Stimulated activated CD8-positive, alpha-beta memory T cell treated with anti-CD3 and anti-CD28 coated beads, Interleukin-4, amount 100 ng/mL, for 24 hours (primary cell): ENCODE measurements at regions not wholly inside any gene's neighbourhood (a gene's known extent, or its start where the extent isn't known, plus 50 kb on each side); places are given as distances from the start of the nearest gene placed in this dataset.
"Not testable (repeated sequence)": the region's sequence is repeated elsewhere in the genome, so short reads cannot be mapped to it uniquely, and the experiment has no call there.

Experiments used
- DNase-seq: peaks from one replicate; pipeline ENCODE4 v3.0.0-alpha.2; 2020; ENCODE audit warnings: low read depth

DNA sequence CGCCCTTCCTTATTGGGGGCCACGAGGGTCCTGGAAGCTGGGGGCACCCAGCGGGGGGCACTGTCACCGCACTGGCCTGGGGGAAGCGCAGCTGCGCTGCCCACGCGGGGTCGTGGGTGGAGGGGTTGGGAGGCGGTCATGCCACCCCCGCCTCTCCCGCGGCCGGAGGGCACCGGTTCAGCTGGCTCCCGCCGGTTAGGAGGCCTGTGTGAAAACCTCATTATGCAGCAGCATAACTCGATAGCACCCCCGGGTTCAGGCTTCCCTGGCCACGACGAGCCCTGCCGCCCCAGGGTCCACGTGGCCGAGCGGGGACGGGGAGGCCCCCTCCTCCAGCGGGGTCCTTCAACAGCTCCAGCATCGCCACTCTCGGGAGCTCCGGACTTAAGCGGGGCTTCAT, 91.2 kb upstream of the ERCC6L2 start:
- no peak for DNase-seq

DNA sequence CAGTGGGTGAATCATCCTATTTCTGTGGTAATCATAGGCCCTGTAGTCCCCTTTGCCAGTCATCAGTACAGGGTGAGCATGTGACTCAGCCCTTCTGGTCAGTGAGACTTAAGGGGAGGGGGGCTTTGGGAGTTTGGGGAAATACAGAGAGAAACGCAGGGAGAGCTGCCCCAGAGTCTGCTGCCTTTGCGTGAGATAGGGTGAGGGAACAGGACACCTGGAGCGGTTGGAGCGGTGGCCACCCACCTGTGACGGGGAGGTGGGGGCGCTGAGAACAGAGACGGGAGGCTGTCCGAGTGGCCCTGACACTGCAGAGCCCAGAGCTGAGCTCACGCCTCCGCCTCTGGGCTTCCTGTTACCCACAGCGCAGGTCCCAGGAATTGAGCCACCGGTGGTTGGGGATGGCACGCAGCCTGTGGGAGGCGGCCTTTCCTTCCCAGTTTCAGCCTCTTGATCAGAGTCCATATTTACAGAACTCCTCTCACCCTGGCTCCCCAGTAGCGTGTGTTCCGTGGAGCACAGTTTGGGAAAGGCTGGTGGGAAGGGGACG, 92.0 kb upstream of the ERCC6L2 start:
- no peak for DNase-seq

DNA sequence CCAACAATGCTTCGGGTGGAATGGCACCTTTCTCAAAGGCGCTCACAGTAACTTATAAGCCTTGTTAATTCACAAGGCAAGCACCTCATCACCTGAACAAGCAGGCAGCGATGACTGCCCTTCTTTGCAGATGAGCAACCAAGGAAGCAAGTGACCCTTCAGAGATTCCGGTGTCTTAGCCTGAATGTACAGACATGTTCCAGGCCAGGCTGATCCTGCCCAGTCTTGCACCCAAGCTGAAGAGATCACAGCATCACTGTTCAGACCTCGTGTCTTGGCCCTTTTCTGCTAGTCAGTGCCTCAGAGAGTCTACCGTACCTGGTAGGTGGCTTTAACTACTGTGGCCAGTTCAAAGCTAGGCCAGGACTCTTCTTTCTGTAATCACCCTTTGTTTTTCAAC, 94.7 kb upstream of the ERCC6L2 start:
- DNase-seq, result no peak

DNA sequence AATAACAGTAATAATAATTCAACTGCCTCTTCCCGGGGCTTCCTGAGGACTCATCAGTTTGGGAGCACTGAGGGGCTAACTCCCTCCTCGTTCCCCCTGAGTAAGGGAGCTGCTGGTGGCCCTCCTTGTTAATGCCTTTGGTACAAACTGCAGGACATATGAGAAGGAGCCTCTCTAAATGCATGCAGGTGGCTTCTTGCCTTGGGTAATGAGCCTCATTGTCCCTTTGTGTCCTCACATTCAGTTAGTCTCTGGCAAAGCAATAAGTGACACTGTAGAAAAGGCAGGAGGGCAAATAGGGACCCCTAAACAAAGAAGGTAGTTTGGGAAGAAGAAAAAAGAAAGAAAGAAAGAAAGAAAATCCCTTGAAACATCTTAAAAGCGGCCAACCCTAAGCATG, 95.4 kb upstream of the ERCC6L2 start:
- no peak for DNase-seq

DNA sequence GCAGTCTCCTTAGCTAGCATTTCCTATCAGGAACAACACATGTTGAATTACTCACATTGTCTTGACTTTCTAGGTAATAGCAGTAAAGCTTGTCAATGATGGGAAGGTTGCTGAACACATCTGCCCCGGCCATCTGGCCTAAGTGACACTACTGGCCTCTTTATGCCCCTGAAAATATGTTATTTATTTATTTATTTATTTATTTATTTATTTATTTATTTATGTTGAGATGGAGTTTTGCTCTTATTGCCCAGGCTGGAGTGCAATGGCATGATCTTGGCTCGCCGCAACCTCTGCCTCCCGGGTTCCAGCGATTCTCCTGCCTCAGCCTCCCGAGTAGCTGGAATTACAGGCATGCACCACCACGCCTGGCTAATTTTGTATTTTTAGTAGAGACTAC, 95.9 kb upstream of the ERCC6L2 start:
- DNase-seq, result not testable (repeated sequence)

DNA sequence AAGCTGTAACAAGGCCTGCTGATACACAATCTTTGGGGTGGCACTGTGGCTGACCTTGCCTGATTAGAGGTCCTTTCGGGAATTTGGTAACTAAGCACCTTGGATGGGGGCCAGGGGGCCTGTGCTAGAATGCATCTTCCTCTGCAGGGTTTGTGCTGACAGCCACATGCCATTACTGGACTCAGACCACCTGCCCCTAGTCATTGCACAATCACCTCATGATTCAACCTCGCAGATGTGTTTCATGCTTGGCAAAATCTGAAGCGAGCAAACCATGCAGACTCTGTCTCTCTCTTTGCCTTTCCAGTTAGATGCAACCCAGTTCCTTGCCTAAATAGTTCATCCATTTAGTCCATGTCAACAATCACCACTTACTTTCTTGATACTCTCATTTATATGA, 96.5 kb upstream of the ERCC6L2 start:
- no peak for DNase-seq

DNA sequence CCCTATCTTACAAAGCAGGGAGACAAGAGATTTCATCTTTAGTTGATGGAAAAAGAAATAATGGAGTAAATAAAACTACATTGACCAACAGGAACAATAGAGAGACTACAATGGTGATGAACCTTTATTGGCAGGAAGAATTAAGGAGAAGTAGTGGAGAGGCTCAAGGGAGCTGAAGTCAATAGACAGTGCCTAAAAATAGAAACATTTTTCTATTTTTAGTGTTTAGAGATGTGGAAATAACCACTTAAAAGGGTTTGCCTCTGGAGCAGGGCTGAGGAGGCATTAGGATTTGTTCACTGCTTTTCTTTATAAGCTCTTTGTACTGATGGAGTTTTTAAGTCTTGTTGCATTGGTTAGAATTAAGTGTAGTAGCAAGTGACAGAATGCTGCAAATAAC, 98.4 kb upstream of the ERCC6L2 start:
- no peak for DNase-seq

DNA sequence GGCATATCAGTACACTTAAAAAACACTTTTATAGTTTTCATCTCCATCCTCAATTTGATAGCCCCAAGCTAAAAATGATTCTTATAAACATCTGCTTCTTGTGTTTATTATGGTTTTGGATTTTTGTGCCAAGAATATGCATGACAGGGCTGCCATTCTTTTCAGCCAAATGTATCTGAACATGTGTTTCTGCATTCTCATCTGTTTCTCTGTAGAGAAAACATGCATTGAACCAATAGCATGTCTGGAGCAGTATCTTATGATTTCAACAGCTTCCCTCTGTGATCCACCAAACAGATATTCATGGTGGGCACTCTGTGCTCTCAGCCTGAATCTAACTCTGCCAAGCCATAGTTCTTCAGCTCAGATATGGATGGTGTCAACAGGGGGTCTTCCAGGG, 99.3 kb upstream of the ERCC6L2 start:
- no peak for DNase-seq

DNA sequence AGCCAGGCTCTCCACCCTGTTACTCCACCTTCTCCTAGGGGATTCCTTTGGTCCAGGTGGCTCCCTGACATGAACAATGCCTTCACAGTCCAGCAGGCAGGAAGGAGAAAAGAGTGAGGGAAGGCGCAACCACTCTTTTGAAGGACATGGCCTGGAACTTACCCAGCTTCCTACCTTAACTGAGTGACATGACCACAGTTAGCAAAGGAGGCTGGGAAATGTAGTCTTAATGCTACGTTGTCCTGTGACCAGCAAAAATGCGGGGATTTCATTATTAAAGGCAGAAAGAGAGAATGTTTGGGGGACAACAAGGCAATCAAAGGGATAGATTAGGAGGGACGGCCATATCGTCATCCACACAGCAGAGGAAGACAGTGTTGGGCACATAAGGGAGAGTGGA, 100.3 kb upstream of the ERCC6L2 start:
- DNase-seq, result no peak

DNA sequence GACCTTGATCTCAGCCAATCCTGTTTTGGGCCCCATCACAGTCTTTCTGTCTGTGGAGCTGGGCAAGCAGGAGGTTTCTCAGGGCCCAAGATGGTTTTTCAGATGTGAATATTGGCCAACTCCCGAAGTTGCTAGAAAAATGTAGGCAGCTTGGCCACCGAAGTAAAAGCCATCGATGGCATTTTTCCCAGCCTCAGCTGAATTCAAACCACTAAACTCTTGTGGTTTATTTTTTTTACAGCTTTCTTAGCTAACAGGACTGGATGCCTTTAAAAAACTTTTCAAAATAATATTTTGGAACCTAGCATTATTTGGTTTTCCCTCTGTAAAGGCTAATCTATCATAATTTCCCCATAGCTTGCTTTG, 102.5 kb upstream of the ERCC6L2 start:
- no peak for DNase-seq

DNA sequence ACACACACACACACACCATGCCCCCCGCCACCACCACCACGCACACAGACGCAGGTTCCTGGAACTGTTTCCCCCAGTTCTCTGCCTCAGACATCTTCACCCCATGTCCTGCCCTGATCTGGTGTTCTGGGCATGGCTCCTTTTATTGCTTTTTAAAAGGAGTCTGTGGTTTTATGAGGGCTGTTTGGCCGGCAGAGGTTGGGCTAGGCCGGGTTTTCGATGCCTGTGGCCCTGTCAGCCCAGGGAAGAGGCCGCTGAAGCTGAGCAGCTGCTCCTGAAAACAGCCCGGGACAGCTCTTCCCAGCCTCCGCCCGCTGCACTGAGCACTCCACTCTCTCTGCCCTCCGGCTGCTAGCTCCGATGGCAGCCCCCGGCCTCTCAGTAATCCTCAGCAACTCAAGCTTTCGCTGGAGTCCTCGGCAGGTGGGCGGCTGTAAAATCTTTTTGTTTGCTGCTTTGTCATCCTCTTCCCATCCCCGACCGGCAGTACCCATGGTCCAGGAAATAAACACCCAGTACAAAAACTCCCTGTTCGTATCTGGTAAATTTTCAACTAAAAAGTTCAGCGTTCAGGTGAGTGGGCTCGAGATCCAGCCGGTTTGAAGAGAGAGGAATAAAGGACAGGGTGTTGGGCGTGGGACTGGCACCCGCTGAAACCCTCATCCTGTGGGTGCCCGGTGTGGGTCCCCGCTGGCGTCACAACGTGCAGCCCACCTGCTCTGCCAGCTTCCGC, 103.0 kb upstream of the ERCC6L2 start:
- DNase-seq, result no peak

DNA sequence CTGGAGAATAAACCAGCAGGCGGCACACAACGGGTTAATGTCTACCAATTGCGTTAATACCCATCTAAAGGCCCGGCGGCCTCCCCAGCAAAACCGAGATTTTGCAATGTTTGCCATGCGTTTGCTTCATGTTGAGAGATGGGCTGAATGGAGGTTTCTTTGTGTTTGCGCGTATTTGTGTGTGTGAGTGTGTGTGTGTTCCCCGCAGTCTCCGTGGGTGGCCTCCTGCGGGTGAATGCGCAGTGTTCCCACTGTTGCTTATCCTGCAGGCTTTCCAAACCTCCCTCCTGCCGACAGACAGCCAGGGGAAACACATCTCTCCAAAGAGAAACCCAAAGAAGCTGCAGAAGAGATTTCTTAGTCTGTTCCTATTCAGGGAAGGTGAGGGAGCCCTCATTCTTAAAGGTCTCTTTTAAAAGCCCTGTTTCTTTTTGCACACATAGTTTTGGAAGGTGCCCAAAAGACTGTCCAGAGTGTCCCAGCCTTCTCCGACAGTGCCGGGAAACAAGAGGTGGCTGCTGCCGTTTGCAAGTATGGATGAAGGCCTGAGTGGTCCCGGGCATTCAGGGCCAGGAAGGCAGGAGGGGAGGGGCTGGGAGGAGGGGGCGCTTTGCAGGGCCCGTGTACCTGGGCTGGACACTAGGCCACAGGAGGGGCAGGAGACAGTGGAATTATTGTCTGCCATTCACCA, 103.8 kb upstream of the ERCC6L2 start:
- no peak for DNase-seq

DNA sequence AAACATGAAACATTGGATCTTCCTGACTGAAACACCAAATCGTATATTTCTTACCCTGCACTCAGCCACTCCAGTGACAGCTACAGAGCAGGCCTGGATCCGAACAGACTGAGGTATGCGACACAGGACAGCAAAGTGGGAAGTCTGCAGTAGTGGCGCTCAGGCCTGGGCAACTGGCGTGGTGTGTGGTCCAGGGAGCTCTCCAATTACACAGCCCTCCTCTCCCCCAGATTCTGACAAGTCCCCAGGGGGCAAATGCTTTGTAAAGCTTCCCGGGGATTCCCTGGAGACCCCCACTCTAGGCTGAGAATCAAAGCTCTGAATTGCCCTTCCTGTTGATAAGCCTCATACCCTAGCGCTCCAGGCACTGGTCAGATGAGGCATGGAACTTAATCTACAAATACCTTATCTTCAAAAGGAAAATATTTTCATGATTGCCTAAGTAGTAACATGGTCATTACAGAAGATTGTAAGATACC, 104.8 kb upstream of the ERCC6L2 start:
- no peak for DNase-seq

DNA sequence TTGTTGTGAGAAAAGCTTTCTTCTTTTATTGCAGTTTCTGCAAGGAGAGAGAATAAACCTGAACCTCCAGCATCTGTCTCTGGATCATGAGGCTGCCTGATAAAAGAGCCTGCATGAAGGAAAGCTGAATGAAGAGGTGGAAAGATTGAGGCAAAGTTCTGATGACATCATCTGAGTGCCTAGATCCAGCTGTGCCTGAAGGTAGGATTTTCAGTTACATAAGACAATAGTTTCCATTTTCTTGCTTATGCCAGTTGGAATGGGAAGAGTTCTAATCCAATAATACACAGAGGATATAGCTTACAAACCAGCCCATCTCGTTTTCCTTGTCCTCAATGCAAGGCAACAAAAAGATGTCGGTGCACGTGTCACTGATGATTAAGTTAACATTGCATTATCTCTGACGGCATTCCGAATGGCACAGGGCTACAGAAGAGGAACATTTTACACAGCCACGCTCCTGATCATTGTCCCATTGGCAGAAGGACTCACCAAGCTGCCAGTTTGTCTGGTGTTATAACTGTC, 105.5 kb upstream of the ERCC6L2 start:
- DNase-seq, result no peak

DNA sequence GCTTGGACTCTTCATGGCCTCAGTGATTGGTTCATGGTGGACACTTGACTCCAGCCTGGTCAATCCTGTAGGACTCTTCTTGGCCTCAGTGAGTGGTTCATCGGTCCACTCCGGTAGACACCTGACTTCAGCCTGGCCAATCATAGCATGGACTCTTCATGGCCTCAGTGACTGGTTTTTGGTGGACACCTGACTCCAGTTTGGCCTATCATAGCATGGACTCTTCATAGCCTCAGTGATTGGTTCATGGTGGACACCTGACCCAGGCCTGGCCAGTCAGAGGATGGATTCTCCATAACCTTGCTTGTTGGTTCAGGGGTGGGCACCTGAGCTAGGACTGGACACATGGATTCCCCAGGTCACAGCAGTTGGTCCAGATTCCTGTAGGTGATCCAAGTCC, 106.0 kb upstream of the ERCC6L2 start:
- no peak for DNase-seq

DNA sequence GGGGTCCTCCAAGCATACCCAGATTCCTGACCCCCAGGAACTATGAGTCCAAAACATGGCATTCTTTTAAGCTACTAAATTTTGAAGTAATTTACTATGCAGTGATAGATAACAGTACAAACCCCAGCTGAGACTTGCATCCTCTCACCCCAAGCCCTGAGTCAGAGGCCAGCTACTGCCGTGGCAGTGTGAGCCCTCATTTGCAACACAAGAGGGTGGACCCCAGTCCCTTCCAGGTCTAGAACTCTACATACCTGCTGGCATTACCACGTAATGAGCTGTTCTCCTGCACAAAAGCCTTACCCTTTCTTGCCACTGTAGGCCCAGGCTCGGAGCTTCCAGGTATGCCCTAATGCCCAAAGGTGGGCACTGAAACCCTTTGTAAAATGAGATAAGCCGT, 108.6 kb upstream of the ERCC6L2 start:
- DNase-seq, result no peak

DNA sequence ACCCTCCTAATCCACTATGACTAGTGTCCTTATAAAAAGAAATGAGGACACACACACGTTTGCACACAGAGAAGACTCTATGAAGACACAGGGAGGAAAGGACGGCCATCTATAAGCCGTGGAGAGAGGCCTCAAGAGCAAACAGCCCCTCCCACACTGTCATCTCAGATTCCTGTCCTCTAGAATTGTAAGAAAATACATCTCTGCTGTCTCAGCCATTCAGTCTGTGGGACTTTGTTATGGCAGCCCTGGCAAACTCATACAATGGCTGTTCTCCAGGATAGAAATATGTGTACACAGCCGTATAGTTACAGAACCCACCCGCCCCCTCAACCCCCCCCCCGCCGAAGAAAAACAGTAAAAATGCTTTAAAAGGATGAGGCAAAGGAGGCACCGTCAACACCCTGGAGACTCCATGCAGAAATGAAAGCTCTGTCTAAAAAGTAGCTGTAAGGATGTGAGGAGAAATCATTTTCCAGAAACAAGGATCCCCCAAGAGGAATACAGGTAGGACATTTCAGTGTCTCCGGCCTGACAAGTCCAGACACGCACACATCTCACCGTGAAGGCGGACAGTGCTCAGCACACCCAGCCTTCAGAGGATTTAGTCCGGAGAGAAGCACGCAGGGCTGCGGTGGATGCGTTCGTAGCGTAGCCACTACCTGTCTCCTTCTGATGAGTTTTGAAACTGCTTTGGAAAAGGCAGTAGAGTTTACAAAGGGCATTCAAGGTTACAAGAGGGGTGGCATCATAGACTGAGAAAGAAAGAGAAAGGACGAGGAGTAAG, 110.8 kb upstream of the ERCC6L2 start:
- DNase-seq, result no peak

DNA sequence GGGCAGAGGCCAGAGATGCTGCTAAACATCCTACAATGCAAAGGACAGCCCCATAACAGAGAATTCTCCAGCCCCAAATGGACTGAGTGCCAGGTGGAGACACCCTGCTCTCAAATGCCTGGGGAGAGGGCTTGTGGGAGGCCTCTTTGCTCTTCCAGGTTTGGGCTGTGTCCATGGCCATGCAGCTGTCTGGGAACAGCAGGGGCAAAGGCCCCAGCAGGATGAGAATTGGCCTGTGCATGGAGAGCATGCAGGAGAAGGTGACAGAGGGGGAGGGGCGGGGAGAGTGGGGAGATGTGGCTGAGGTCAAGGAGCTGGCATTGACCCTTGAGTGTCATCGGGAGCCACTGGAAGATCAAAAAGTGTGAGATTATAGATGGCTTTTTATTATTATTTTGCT, 111.5 kb upstream of the ERCC6L2 start:
- DNase-seq, result no peak

DNA sequence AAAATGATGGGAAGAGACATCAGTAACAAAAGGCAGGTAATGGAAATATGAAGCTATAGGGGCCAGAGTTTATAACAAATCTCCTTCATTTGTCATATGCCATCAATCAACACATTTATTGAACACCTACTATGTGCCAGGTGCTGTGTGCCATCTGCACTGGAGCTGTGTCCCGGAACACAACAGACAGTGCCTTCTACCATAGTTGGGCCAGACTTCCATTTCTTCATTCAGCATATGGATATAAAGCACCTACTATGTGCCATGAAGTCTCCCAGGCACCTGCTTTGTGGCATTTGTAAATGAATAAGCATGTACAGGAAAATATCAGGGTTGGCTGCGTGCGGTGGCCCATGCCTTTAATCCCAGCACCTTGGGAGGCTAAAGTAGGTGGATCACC, 112.5 kb upstream of the ERCC6L2 start:
- no peak for DNase-seq

DNA sequence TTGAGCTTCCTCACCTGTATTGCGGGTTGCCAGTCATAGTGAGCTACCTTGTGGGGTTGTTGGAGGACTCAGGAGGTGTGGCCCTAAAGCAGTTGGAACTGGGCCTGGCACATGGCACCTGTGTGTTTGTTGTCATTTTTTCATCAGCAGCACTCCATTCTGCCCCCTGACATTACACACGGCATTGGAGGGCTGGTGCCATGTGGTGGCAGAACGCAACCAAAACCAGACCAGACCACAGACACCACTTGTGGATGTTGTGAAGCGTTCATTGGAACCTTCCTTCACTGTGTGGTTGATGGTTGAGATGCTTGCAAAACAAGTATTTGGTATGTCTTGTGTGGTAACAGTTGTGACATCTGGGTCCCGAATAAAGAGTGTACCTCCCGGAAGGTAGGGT, 113.2 kb upstream of the ERCC6L2 start:
- DNase-seq, result no peak

DNA sequence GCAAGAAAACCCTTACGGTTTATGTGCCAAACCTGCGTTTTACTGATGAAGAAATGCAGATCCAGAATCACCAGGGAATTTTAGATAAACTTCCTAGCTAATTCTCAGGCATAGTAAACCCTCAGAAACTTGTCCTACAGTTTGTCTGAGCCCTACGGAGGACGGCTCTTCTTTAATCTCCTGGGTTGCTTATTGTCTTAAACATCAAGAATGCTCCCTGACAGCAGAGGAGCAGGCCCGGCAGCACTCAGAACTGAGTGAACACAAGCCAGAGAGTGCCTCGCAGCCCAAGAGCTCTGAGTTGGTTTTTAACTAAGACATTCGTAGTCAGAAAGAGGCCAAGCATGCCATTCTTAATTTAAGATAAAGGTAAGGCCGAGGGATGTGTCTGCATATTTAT, 114.7 kb upstream of the ERCC6L2 start:
- DNase-seq, result no peak

DNA sequence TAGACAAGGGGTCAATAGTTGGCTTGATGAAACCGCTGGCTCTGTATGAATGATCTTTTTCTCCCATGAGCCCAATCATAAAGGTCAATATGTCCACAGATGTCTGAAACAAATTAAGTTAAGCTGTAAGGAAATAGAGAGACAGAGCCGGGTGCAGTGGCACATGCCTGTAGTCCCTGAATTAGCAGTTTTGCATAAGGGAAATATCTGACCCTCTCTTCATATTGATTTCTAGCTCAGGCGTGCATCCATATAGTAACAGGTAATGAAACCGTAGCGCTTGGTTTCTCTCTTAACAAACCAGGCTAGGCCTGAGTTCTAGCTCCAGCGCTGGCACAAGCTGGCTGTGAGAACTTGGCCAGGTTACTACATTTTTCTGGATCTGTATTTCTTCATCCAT, 118.1 kb upstream of the ERCC6L2 start:
- no peak for DNase-seq

DNA sequence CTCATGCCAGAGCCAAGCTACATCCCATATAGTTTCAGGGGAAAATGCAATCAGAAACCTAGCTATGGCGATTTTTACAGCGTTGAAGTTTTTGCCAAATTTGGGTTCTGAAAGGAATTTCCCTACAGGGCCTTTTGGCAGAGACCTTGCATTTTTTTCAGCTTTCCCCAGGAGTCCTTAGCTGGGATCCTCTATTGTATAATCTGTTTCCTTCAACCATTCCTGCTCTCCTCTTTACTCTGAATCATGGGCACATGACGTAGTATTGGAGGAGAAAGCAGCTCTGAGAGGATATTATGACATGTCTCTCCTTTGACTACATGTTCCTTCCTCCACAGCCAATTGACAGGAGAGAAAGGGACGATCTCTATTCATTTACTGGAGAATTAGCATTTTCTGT, 118.5 kb upstream of the ERCC6L2 start:
- DNase-seq, result no peak
